RWPE2 (cell line): ENCODE measurements at regions not wholly inside any gene's neighbourhood (a gene's known extent, or its start where the extent isn't known, plus 50 kb on each side); places are given as distances from the start of the nearest gene placed in this dataset.

Experiments
- ATAC-seq: fragments of 200-7000 bp; cut with Tn5 transposase; 3 replicates; pipeline ENCODE4 v1.9.1; 2021; ENCODE audit warnings: low read depth
- DNase-seq: peaks from one replicate; pipeline ENCODE4 v3.0.0-alpha.2; 2020; ENCODE audit warnings: low spot score
- H3K27ac ChIP-seq: fragments of 450-650 bp; 2 replicates; pipeline ENCODE4 v1.5.1; 2017; ENCODE audit warnings: mild to moderate bottlenecking; ENCODE audit not compliant: poor library complexity, severe bottlenecking
- H3K27me3 ChIP-seq: fragments of 250-450 bp; sonication (Bioruptor Pico); 2 replicates; pipeline ENCODE4 v1.5.1; 2021; ENCODE audit warnings: mild to moderate bottlenecking, moderate library complexity; ENCODE audit not compliant: insufficient read depth, poor library complexity, severe bottlenecking
- H3K36me3 ChIP-seq: fragments of 250-450 bp; sonication (Bioruptor Pico); 2 replicates; pipeline ENCODE4 v1.5.1; 2020; ENCODE audit warnings: low read depth, mild to moderate bottlenecking, moderate library complexity
- H3K4me1 ChIP-seq: fragments of 250-450 bp; sonication (Bioruptor Pico); 2 replicates; pipeline ENCODE4 v1.5.1; 2021; ENCODE audit warnings: mild to moderate bottlenecking, moderate library complexity; ENCODE audit not compliant: insufficient read depth, poor library complexity, severe bottlenecking
- H3K4me3 ChIP-seq: fragments of 250-450 bp; sonication (Bioruptor Pico); 2 replicates; pipeline ENCODE4 v1.5.1; 2021; ENCODE audit warnings: mild to moderate bottlenecking, moderate library complexity; ENCODE audit not compliant: severe bottlenecking
- H3K9me3 ChIP-seq: fragments of 250-450 bp; sonication (Bioruptor Pico); 2 replicates; pipeline ENCODE4 v1.5.1; 2021; ENCODE audit warnings: mild to moderate bottlenecking, moderate library complexity; ENCODE audit not compliant: severe bottlenecking
- TF ChIP-seq, protein P1 (sequence below): fragments of 450-650 bp; IDR thresholded peaks from one replicate; pipeline ENCODE4 v1.5.1; 2017; ENCODE audit warnings: mild to moderate bottlenecking, moderate library complexity; ENCODE audit not compliant: poor library complexity, severe bottlenecking

- H3K4me3 ChIP-seq: no peak overlapping the region
- H3K27me3 ChIP-seq: no peaks in the 10 kb centered on the region
- H3K27ac ChIP-seq: no peak overlapping the region
- H3K36me3 ChIP-seq: no peaks in the 10 kb centered on the region
- ATAC-seq: no peak
- H3K4me1 ChIP-seq: no peaks in the 10 kb centered on the region
- H3K9me3 ChIP-seq: no peaks in the 10 kb centered on the region
- TF ChIP-seq, protein P1, sequence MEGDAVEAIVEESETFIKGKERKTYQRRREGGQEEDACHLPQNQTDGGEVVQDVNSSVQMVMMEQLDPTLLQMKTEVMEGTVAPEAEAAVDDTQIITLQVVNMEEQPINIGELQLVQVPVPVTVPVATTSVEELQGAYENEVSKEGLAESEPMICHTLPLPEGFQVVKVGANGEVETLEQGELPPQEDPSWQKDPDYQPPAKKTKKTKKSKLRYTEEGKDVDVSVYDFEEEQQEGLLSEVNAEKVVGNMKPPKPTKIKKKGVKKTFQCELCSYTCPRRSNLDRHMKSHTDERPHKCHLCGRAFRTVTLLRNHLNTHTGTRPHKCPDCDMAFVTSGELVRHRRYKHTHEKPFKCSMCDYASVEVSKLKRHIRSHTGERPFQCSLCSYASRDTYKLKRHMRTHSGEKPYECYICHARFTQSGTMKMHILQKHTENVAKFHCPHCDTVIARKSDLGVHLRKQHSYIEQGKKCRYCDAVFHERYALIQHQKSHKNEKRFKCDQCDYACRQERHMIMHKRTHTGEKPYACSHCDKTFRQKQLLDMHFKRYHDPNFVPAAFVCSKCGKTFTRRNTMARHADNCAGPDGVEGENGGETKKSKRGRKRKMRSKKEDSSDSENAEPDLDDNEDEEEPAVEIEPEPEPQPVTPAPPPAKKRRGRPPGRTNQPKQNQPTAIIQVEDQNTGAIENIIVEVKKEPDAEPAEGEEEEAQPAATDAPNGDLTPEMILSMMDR: no peak
- DNase-seq: no peak
Observed at GRCh38 chr1:91621907-91622306, 121.3 kb downstream of the CDC7 start.

GRCh38 chr1:91622616-91623015, 122.0 kb downstream of the CDC7 start:
- Histone ChIP-seq H3K36me3 (no peaks in the 10 kb centered on the region), H3K4me3 (no peak overlapping the region), H3K4me1 (no peaks in the 10 kb centered on the region), H3K27me3 (no peaks in the 10 kb centered on the region), H3K9me3 (no peaks in the 10 kb centered on the region), H3K27ac (no peak overlapping the region)
- ATAC-seq: no peak
- TF ChIP-seq, protein P1: no peak
- no peak for DNase-seq

DNA sequence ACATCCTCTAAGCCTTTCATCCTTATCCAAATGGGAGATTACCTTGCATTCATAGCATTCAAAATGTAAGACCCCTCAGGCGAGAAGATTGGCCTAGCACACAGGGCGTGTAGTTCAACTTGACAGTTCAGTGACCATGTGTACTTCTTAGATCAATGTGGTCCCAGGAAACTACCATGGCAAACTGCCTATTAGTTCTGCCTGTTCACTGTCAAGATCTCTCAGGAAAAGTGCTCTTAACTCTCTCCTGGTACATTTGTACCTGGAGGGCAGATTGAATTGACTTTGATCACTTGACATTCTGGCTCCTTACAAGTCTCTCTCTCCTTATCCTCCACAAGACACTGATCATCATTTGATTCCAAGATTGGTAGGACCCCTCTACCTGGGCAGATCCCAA, 122.4 kb downstream of the CDC7 start:
- TF ChIP-seq, protein P1: no peak
- no peaks in the 10 kb centered on the region for H3K27me3 ChIP-seq
- H3K27ac ChIP-seq: no peak overlapping the region
- ATAC-seq (no peak), DNase-seq (no peak)
- no peaks in the 10 kb centered on the region for H3K4me1 ChIP-seq
- no peak overlapping the region for H3K4me3 ChIP-seq
- H3K36me3 ChIP-seq: no peaks in the 10 kb centered on the region
- no peaks in the 10 kb centered on the region for H3K9me3 ChIP-seq

GRCh38 chr1:91624331-91624730, 123.7 kb downstream of the CDC7 start:
- no peaks in the 10 kb centered on the region for H3K27me3 ChIP-seq
- no peaks in the 10 kb centered on the region for H3K9me3 ChIP-seq
- no peak overlapping the region for H3K27ac ChIP-seq
- no peak for ATAC-seq
- no peaks in the 10 kb centered on the region for H3K36me3 ChIP-seq
- no peak for DNase-seq
- TF ChIP-seq, protein P1: no peak
- no peaks in the 10 kb centered on the region for H3K4me1 ChIP-seq
- H3K4me3 ChIP-seq: no peak overlapping the region
